OCI-M2 (cell line): ENCODE measurements at regions not wholly inside any gene's neighbourhood (a gene's known extent, or its start where the extent isn't known, plus 50 kb on each side); places are given as distances from the start of the nearest gene placed in this dataset.
"Not testable (repeated sequence)": the region's sequence is repeated elsewhere in the genome, so short reads cannot be mapped to it uniquely, and the experiment has no call there.

ENCODE experiments used
- DNase-seq: peaks from one replicate; lab custom pipeline; 2025; ENCODE audit not compliant: unreplicated experiment; lab: John Stamatoyannopoulos, UW

- DNase-seq, result no peak
Observed at GRCh38 chr12:126910570-126910969, 1356.4 kb upstream of the TMEM132C start.

- DNase-seq, result no peak
Observed at GRCh38 chr12:126912111-126912510, 1354.9 kb upstream of the TMEM132C start.

GRCh38 chr12:126914170-126914793 is 1352.7 kb upstream of the TMEM132C start:
- no peak for DNase-seq

- DNase-seq, result no peak
Observed at GRCh38 chr12:126915309-126915708, 1351.7 kb upstream of the TMEM132C start.

GRCh38 chr12:126926023-126926594 is 1340.9 kb upstream of the TMEM132C start:
- DNase-seq, result no peak

- no peak for DNase-seq
Observed at GRCh38 chr12:126930234-126930633, 1336.7 kb upstream of the TMEM132C start.

- DNase-seq, result no peak
Observed at GRCh38 chr12:126932156-126932555, 1334.8 kb upstream of the TMEM132C start.

GRCh38 chr12:126935435-126935834 is 1331.5 kb upstream of the TMEM132C start:
- DNase-seq, result no peak

- DNase-seq, result no peak
Observed at GRCh38 chr12:126936181-126936851, 1330.7 kb upstream of the TMEM132C start.

GRCh38 chr12:126937431-126937830 is 1329.5 kb upstream of the TMEM132C start:
- no peak for DNase-seq

- no peak for DNase-seq
Observed at GRCh38 chr12:126944684-126945083, 1322.3 kb upstream of the TMEM132C start.

GRCh38 chr12:126946958-126947357 is 1320.0 kb upstream of the TMEM132C start:
- DNase-seq, result not testable (repeated sequence)

GRCh38 chr12:126949558-126949957 is 1317.4 kb upstream of the TMEM132C start:
- DNase-seq, result no peak

- no peak for DNase-seq
Observed at GRCh38 chr12:126950266-126950665, 1316.7 kb upstream of the TMEM132C start.

- DNase-seq, result no peak
Observed at GRCh38 chr12:126952096-126953007, 1314.6 kb upstream of the TMEM132C start.

GRCh38 chr12:126953365-126953889 is 1313.5 kb upstream of the TMEM132C start:
- DNase-seq, result no peak

- DNase-seq, result no peak
Observed at GRCh38 chr12:126960221-126960620, 1306.7 kb upstream of the TMEM132C start.

GRCh38 chr12:126960709-126961108 is 1306.3 kb upstream of the TMEM132C start:
- no peak for DNase-seq

- DNase-seq, result no peak
Observed at GRCh38 chr12:126963825-126964224, 1303.1 kb upstream of the TMEM132C start.

GRCh38 chr12:126966498-126966897 is 1300.5 kb upstream of the TMEM132C start:
- DNase-seq, result no peak

- DNase-seq, result no peak
Observed at GRCh38 chr12:126967152-126967551, 1299.8 kb upstream of the TMEM132C start.
